SJCRH30 (cell line): ENCODE measurements at regions not wholly inside any gene's neighbourhood (a gene's known extent, or its start where the extent isn't known, plus 50 kb on each side); places are given as distances from the start of the nearest gene placed in this dataset.

Experiments used
- DNase-seq, 2 experiments: peaks; one replicate each; pipeline ENCODE4 v3.0.0-alpha.2; 2015 to 2020
- H3K27ac ChIP-seq: fragments of 250-450 bp; sonication (Bioruptor Pico); 2 replicates; pipeline ENCODE4 v1.5.1; 2020; ENCODE audit warnings: mild to moderate bottlenecking, moderate library complexity
- H3K27me3 ChIP-seq: fragments of 250-450 bp; sonication (Bioruptor Pico); 2 replicates; pipeline ENCODE4 v1.5.1; 2020; ENCODE audit warnings: mild to moderate bottlenecking, moderate library complexity
- H3K36me3 ChIP-seq: fragments of 250-450 bp; sonication (Bioruptor Pico); 2 replicates; pipeline ENCODE4 v1.5.1; 2020; ENCODE audit warnings: mild to moderate bottlenecking, moderate library complexity
- H3K4me1 ChIP-seq: fragments of 250-450 bp; sonication (Bioruptor Pico); 2 replicates; pipeline ENCODE4 v1.5.1; 2020; ENCODE audit warnings: mild to moderate bottlenecking, moderate library complexity
- H3K4me3 ChIP-seq: fragments of 250-450 bp; sonication (Bioruptor Pico); 2 replicates; pipeline ENCODE4 v1.5.1; 2020; ENCODE audit warnings: mild to moderate bottlenecking, moderate library complexity
- H3K9me3 ChIP-seq: fragments of 250-450 bp; sonication (Bioruptor Pico); replicated peaks from 2 replicates; pipeline ENCODE4 v1.5.1; 2020; ENCODE audit warnings: mild to moderate bottlenecking, moderate library complexity

DNA sequence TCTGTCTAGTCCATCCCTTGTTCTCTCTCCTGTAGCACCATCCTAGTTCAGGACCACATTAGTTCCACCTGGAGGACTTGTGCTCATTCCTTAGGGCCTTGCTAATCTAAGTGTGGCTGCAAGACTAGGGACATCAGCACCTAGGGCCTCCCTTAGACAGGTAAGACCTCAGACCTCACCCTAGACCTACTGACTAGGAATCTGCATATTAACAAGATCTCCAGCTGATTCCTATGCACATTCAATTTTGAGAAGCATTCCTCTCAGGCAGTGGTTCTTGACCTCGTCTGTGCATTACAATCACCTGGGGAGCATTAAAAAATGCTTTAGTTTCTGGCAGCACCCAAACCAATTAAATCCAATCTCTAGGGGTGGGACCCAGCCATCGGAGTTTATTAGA is 238.4 kb upstream of the RGMA start:
- no peaks in the 10 kb centered on the region for H3K9me3 ChIP-seq
- H3K27ac ChIP-seq = no peak overlapping the region
- H3K4me3 ChIP-seq = no peak overlapping the region
- H3K36me3 ChIP-seq = no peaks in the 10 kb centered on the region
- H3K4me1 ChIP-seq = peaks cover 30% of the 10 kb centered on the region
- no peak for DNase-seq
- no peaks in the 10 kb centered on the region for H3K27me3 ChIP-seq

GRCh38 chr15:93324186-93324975 is 235.4 kb upstream of the RGMA start:
- Histone ChIP-seq H3K27ac (no peak overlapping the region), H3K36me3 (no peaks in the 10 kb centered on the region), H3K4me1 (peaks cover 22% of the 10 kb centered on the region), H3K4me3 (no peak overlapping the region), H3K27me3 (no peaks in the 10 kb centered on the region), H3K9me3 (no peaks in the 10 kb centered on the region)
- peak; percentile 45 to 64 for DNase-seq

DNA sequence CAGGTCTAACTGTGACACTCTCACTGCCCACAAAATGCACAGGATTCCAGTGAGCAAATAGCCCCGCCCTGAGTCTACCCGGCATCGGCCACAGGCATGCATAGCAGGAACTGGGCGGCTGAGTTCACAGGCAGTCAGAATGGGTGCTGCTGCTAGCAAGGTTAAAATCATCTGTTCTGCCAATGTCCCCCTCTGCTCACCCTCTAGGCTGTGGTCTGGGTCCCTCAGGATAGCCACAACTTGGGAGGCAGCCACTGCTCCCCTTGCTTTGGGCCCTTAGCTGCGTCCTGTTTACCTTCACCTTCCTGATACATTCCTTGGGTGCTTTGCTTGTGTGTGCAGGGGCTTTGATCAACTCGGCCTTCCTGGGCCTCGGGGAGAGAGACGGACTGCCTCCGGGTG is 232.9 kb upstream of the RGMA start:
- peak; percentile 85 for DNase-seq
- H3K36me3 ChIP-seq = no peaks in the 10 kb centered on the region
- H3K27me3 ChIP-seq = no peaks in the 10 kb centered on the region
- no peaks in the 10 kb centered on the region for H3K9me3 ChIP-seq
- H3K4me3 ChIP-seq = peak overlapping the region; percentile 30
- peaks cover 22% of the 10 kb centered on the region for H3K4me1 ChIP-seq
- H3K27ac ChIP-seq = peak overlapping the region; percentile 48

DNA sequence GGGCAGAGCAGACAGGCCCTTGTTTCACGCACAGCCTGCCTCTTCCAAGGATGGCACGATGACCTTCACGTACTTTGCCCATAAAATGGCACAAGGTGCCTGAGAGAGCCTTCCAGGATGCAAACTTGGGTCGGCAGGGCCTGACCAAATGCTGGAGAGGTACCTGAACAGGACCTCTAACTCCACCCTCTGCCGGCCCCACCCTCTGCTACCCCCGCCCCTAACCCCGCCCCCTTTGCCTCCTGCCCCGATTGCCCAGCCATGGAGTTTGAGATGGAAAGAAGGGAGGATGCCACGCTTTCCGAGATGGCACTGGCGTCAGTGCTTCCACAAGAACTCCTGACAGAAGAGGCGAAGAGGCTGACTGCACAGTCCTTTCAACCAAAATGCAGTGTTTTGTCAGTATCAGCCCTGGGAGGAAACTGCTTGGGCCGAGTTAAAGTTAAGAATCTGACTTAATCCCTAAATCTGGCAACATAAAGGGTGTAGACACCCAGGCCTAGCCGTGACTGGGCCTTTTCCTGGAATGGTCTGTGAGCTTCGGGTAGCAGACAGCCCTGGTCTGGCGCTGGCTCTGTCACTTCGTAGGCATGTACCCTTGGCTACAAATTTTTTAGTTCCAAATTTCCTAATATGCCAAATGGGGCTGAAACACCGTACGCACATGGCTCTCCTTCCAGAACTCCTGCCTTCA is 230.3 kb upstream of the RGMA start:
- peaks cover 17% of the 10 kb centered on the region for H3K4me1 ChIP-seq
- no peak overlapping the region for H3K27ac ChIP-seq
- H3K4me3 ChIP-seq = no peak overlapping the region
- DNase-seq = no peak
- no peaks in the 10 kb centered on the region for H3K9me3 ChIP-seq
- H3K36me3 ChIP-seq = no peaks in the 10 kb centered on the region
- H3K27me3 ChIP-seq = no peaks in the 10 kb centered on the region

DNA sequence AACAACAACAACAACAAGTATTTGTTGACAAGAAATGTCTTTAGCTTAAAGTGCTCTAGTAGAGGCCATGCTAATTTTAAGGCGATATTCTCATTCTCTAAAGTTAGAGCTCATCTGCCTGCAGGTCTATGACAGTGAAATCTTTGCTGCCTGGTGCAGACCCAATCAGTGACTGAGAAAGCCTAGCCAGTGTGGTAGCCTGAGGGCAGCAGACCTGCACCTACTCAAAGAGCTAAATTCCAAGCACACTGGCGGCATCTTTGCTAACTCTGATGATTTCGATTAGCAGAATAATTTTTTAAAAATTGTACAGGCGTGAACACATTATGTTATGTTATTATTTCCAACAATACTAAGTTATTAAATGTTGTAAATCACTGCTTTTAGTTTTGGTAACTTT is 228.8 kb upstream of the RGMA start:
- Histone ChIP-seq H3K4me3 (no peak overlapping the region), H3K27ac (no peak overlapping the region), H3K4me1 (peaks cover 8% of the 10 kb centered on the region; the same call in 1 of the 2 replicates), H3K36me3 (no peaks in the 10 kb centered on the region), H3K9me3 (no peaks in the 10 kb centered on the region), H3K27me3 (no peaks in the 10 kb centered on the region)
- DNase-seq = no peak

- DNase-seq = no peak
- Histone ChIP-seq H3K4me3 (no peak overlapping the region), H3K27ac (no peak overlapping the region), H3K27me3 (no peaks in the 10 kb centered on the region), H3K9me3 (no peaks in the 10 kb centered on the region), H3K36me3 (no peaks in the 10 kb centered on the region), H3K4me1 (no peaks in the 10 kb centered on the region)
These were observed 225.2 kb upstream of the RGMA start for GRCh38 chr15:93314245-93314644.

DNA sequence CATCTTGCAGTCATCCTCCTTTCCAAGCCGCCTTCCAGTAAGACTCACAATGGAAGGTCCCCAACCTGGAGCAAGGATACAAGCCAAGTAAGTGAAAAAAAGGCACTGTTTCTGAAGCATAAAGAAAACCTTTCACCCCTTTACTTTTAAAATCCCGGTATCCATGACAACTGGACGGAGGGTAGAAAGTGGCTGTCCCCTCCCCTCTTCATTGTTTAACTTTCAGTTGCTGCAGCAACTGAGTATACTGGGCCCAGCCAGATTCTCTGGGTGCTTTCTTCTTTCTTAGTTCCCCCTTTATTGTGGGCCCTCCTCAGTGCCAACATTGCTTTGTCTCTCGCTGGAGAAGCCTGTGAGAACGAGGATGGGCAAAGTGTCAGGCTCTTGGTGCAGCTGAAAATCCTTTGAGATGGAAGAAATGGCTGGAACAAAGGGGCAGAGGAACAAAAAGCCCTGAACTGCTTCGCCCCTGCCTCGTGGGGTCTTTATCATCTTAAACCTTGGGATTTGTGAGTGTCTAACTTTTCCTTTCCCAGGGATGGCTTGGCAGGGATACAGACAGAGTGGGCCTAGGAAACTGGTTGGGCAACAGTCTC is 224.0 kb upstream of the RGMA start:
- Histone ChIP-seq H3K9me3 (no peaks in the 10 kb centered on the region), H3K4me3 (no peak overlapping the region), H3K27me3 (no peaks in the 10 kb centered on the region), H3K36me3 (no peaks in the 10 kb centered on the region), H3K27ac (no peak overlapping the region), H3K4me1 (no peaks in the 10 kb centered on the region)
- no peak for DNase-seq

- no peak overlapping the region for H3K27ac ChIP-seq
- H3K36me3 ChIP-seq = no peaks in the 10 kb centered on the region
- H3K4me1 ChIP-seq = no peaks in the 10 kb centered on the region
- H3K27me3 ChIP-seq = no peaks in the 10 kb centered on the region
- H3K4me3 ChIP-seq = no peak overlapping the region
- no peaks in the 10 kb centered on the region for H3K9me3 ChIP-seq
- DNase-seq = no peak
These were observed 222.6 kb upstream of the RGMA start for GRCh38 chr15:93311620-93312019.

- Histone ChIP-seq H3K27me3 (no peaks in the 10 kb centered on the region), H3K36me3 (no peaks in the 10 kb centered on the region), H3K4me1 (no peaks in the 10 kb centered on the region), H3K9me3 (no peaks in the 10 kb centered on the region), H3K27ac (no peak overlapping the region), H3K4me3 (no peak overlapping the region)
- no peak for DNase-seq
These were observed 219.1 kb upstream of the RGMA start for GRCh38 chr15:93308026-93308690.

DNA sequence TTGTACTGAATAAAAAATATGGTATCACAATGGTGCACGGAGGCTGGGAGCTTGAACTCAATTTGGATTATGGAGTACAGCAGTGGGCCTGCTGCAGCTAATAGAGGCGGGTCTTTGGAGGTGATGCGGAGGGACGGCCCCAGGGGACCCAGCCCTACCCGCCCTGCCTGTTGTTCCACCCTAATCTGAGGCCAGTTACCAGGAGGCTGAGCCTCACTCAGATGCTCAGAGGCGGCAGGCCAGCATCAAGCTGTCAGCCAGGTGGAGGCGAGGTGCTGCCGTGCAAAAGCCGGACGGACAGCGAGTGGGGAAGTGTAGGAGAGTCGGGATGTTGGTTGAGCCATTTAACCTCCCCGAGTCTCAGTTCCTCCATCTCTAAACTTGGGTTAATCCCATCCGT is 218.5 kb upstream of the RGMA start:
- DNase-seq = no peak
- no peaks in the 10 kb centered on the region; the same call in 1 of the 2 replicates for H3K9me3 ChIP-seq

DNA sequence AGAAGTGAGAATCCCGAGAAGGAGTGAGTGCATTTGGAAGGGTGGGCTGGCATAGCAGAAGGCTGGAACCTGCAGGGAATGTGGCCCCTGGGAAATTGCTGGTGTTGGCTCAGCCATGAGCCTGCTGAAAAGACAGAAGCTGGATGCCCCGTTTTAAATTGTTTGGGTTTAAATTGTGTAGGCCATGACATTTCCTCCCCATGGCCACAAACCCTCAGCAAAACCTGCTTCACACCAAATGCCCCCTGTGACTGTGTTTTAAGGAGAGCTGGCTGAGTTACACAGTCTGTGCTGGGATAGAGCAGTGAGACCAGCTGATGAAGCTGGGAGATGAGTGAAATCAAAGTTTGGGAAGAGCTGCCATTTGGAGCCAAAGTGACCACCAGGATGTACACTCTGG is 216.3 kb upstream of the RGMA start:
- Histone ChIP-seq H3K36me3 (no peaks in the 10 kb centered on the region), H3K27me3 (no peaks in the 10 kb centered on the region), H3K4me3 (no peak overlapping the region), H3K4me1 (no peaks in the 10 kb centered on the region), H3K27ac (no peak overlapping the region), H3K9me3 (no peaks in the 10 kb centered on the region; the same call in 1 of the 2 replicates)
- no peak for DNase-seq

More for the DNA sequence above, 218.5 kb upstream of the RGMA start:
- H3K4me3 ChIP-seq = no peak overlapping the region
- no peaks in the 10 kb centered on the region for H3K36me3 ChIP-seq
- no peaks in the 10 kb centered on the region for H3K4me1 ChIP-seq
- no peak overlapping the region for H3K27ac ChIP-seq
- H3K27me3 ChIP-seq = no peaks in the 10 kb centered on the region

GRCh38 chr15:93302080-93302765 is 213.2 kb upstream of the RGMA start:
- peaks cover 4% of the 10 kb centered on the region; the same call in 1 of the 2 replicates for H3K4me1 ChIP-seq
- H3K4me3 ChIP-seq = no peak overlapping the region
- no peaks in the 10 kb centered on the region for H3K36me3 ChIP-seq
- H3K27ac ChIP-seq = no peak overlapping the region
- no peaks in the 10 kb centered on the region; the same call in 1 of the 2 replicates for H3K9me3 ChIP-seq
- H3K27me3 ChIP-seq = no peaks in the 10 kb centered on the region
- no peak for DNase-seq

DNA sequence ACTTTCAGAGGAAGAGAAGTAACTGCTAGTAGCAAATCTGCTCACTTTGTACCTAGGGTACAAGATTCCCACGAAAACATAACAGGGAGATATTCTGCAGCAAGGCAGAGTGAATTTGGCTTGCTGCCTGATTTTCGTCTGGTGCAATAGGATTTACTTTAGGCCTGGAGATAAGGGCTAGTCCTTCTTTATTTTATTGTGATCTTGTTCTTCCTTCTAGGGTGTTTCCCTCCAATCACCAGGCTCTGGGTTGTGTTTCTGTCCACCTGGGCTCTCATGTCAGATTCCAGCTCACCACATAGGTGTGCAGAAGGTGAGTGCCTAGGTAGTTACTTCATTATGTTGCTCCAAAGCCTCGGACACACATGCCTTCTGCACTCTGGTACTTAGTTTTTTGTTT is 211.8 kb upstream of the RGMA start:
- no peak overlapping the region for H3K27ac ChIP-seq

GRCh38 chr15:93299675-93300074 is 210.7 kb upstream of the RGMA start:
- H3K36me3 ChIP-seq = no peaks in the 10 kb centered on the region
- no peak for DNase-seq
- peaks cover 4% of the 10 kb centered on the region; the same call in 1 of the 2 replicates for H3K9me3 ChIP-seq
- H3K4me1 ChIP-seq = peaks cover 4% of the 10 kb centered on the region; the same call in 1 of the 2 replicates
- no peak overlapping the region for H3K4me3 ChIP-seq
- H3K27ac ChIP-seq = no peak overlapping the region
- H3K27me3 ChIP-seq = no peaks in the 10 kb centered on the region

More for the DNA sequence above, 211.8 kb upstream of the RGMA start:
- H3K4me1 ChIP-seq = peaks cover 4% of the 10 kb centered on the region; the same call in 1 of the 2 replicates
- DNase-seq = no peak
- no peak overlapping the region for H3K4me3 ChIP-seq
- H3K27me3 ChIP-seq = no peaks in the 10 kb centered on the region
- H3K9me3 ChIP-seq = no peaks in the 10 kb centered on the region; the same call in 1 of the 2 replicates
- H3K36me3 ChIP-seq = no peaks in the 10 kb centered on the region
